ENCODE measurements at regions not wholly inside any gene's neighbourhood (a gene's known extent, or its start where the extent isn't known, plus 50 kb on each side); places are given as distances from the start of the nearest gene placed in this dataset.

DNA sequence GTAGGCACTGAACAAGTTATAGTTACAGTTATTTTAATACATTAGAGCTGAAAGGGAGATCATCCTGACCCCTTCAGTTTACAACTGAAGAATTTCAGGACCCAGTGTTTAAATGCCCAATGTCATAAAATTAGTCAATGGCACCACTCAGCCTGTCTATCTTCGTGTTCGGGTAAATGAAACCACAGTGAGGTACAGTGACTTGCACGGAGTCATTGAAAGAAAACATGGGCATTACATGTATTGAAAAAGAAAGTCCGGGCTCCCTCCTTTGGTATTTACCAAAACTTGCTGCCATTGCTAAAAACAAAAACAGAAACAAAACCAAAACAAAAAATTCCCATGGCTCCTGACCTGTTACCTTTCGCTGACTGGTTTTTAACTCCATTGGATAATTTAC, 131.7 kb downstream of the SH2D1A start:
- H3K4me2 ChIP-seq, result no peak overlapping the region
- no peaks in the 10 kb centered on the region for H3K9me3 ChIP-seq (ENCODE audit: low read depth)
- no peak overlapping the region for H2AFZ ChIP-seq
- H3K9me2 ChIP-seq (replicated peaks; ENCODE audit: insufficient read depth), result no peaks in the 10 kb centered on the region
- no peak for DNase-seq (ENCODE audit: low spot score)
- no peak overlapping the region for H3K4me3 ChIP-seq
- no peak overlapping the region for H3K27ac ChIP-seq
- TF ChIP-seq EZH2phosphoT487 (IDR thresholded peaks at IDR 0.05; ENCODE audit: low read depth, severe bottlenecking, unreplicated experiment), result no peak
- no peak for TF ChIP-seq EZH2 (IDR thresholded peaks at IDR 0.05; ENCODE audit: borderline replicate concordance)
- TF ChIP-seq CTCF (IDR thresholded peaks at IDR 0.05; ENCODE audit: poor library complexity), result no peak
- H3K27me3 ChIP-seq, result no peaks in the 10 kb centered on the region
- no peaks in the 10 kb centered on the region for H3K79me2 ChIP-seq
- WGBS (ENCODE audit: low lambda C conversion rate, missing lambda C conversion rate), result 78% methylated on average over 5 of the region's 5 CpGs
- no peaks in the 10 kb centered on the region for H3K4me1 ChIP-seq (ENCODE audit: insufficient read depth)
- no peaks in the 10 kb centered on the region for H3K36me3 ChIP-seq (replicated peaks; ENCODE audit: insufficient read depth, low read depth)
- H4K20me1 ChIP-seq (ENCODE audit: insufficient read depth, poor library complexity, severe bottlenecking), result no peaks in the 10 kb centered on the region

GRCh38 chrX:124488412-124489161, 142.2 kb downstream of the SH2D1A start:
- Histone ChIP-seq H3K79me2 (no peaks in the 10 kb centered on the region), H3K27me3 (no peaks in the 10 kb centered on the region), H3K36me3 (replicated peaks; ENCODE audit: insufficient read depth, low read depth) (no peaks in the 10 kb centered on the region), H3K27ac (no peak overlapping the region), H3K9me2 (replicated peaks; ENCODE audit: insufficient read depth) (no peaks in the 10 kb centered on the region), H3K4me2 (no peak overlapping the region), H3K4me1 (ENCODE audit: insufficient read depth) (no peaks in the 10 kb centered on the region), H2AFZ (no peak overlapping the region), H3K4me3 (no peak overlapping the region), H4K20me1 (ENCODE audit: insufficient read depth, poor library complexity, severe bottlenecking) (no peaks in the 10 kb centered on the region), H3K9me3 (ENCODE audit: low read depth) (no peaks in the 10 kb centered on the region)
- WGBS (ENCODE audit: low lambda C conversion rate, missing lambda C conversion rate), result 64% methylated on average over 4 of the region's 4 CpGs
- TF ChIP-seq EZH2 (IDR thresholded peaks at IDR 0.05; ENCODE audit: borderline replicate concordance), result no peak
- no peak for DNase-seq (ENCODE audit: low spot score)

GRCh38 chrX:124493984-124494383, 147.6 kb downstream of the SH2D1A start:
- Histone ChIP-seq H3K27me3 (no peaks in the 10 kb centered on the region), H3K4me1 (ENCODE audit: insufficient read depth) (no peaks in the 10 kb centered on the region), H3K9me3 (ENCODE audit: low read depth) (no peaks in the 10 kb centered on the region), H3K4me2 (no peak overlapping the region), H3K9me2 (replicated peaks; ENCODE audit: insufficient read depth) (no peaks in the 10 kb centered on the region), H2AFZ (no peak overlapping the region), H4K20me1 (ENCODE audit: insufficient read depth, poor library complexity, severe bottlenecking) (no peaks in the 10 kb centered on the region), H3K27ac (no peak overlapping the region), H3K4me3 (no peak overlapping the region), H3K79me2 (no peaks in the 10 kb centered on the region), H3K36me3 (replicated peaks; ENCODE audit: insufficient read depth, low read depth) (no peaks in the 10 kb centered on the region)
- no peak for DNase-seq (ENCODE audit: low spot score)
- no peak for TF ChIP-seq EZH2 (IDR thresholded peaks at IDR 0.05; ENCODE audit: borderline replicate concordance)
- no peak for TF ChIP-seq EZH2phosphoT487 (IDR thresholded peaks at IDR 0.05; ENCODE audit: low read depth, severe bottlenecking, unreplicated experiment)
- TF ChIP-seq CTCF (IDR thresholded peaks at IDR 0.05; ENCODE audit: poor library complexity), result no peak

- H3K4me2 ChIP-seq, result no peak overlapping the region
- H3K27ac ChIP-seq, result no peak overlapping the region
- H3K4me1 ChIP-seq (ENCODE audit: insufficient read depth), result no peaks in the 10 kb centered on the region
- WGBS (ENCODE audit: low lambda C conversion rate, missing lambda C conversion rate), result 83% methylated on average over 4 of the region's 4 CpGs
- H3K9me2 ChIP-seq (replicated peaks; ENCODE audit: insufficient read depth), result no peaks in the 10 kb centered on the region
- H3K36me3 ChIP-seq (replicated peaks; ENCODE audit: insufficient read depth, low read depth), result no peaks in the 10 kb centered on the region
- H3K27me3 ChIP-seq, result no peaks in the 10 kb centered on the region
- no peaks in the 10 kb centered on the region for H4K20me1 ChIP-seq (ENCODE audit: insufficient read depth, poor library complexity, severe bottlenecking)
- H3K4me3 ChIP-seq, result no peak overlapping the region
- no peaks in the 10 kb centered on the region for H3K79me2 ChIP-seq
- DNase-seq (ENCODE audit: low spot score), result no peak
- no peak for TF ChIP-seq EZH2phosphoT487 (IDR thresholded peaks at IDR 0.05; ENCODE audit: low read depth, severe bottlenecking, unreplicated experiment)
- no peak for TF ChIP-seq EZH2 (IDR thresholded peaks at IDR 0.05; ENCODE audit: borderline replicate concordance)
- TF ChIP-seq CTCF (IDR thresholded peaks at IDR 0.05; ENCODE audit: poor library complexity), result no peak
- peaks cover 4% of the 10 kb centered on the region for H3K9me3 ChIP-seq (ENCODE audit: low read depth)
- H2AFZ ChIP-seq, result no peak overlapping the region
Measured at GRCh38 chrX:124497386-124497785, 151.0 kb downstream of the SH2D1A start.
